ENCODE measurements at regions not wholly inside any gene's neighbourhood (a gene's known extent, or its start where the extent isn't known, plus 50 kb on each side); places are given as distances from the start of the nearest gene placed in this dataset.

GRCh38 chr15:87793725-87794124, 462.8 kb downstream of the NTRK3 start:
- Histone ChIP-seq H3K27me3 (replicated peaks in 1 of 4; ENCODE audit: control insufficient read depth in 3 of 4, extremely low read depth in 1 of 4, insufficient read depth in 3 of 4, low read length in 3 of 4) (no peaks in the 10 kb centered on the region; a peak in 1 of 7 replicates), H3K36me3 (ENCODE audit: control insufficient read depth in 2 of 4, insufficient read depth in 4 of 4, low read length in 3 of 4) (no peaks in the 10 kb centered on the region), H3K79me2 (ENCODE audit: control insufficient read depth in 1 of 2, insufficient read depth in 2 of 2, low read length in 2 of 2) (no peaks in the 10 kb centered on the region), H4K8ac (ENCODE audit: extremely low read depth, insufficient read depth, low read length) (no peak overlapping the region), H2BK120ac (replicated peaks; ENCODE audit: low read depth, low read length) (no peak overlapping the region), H2AFZ (ENCODE audit: low read length) (no peak overlapping the region), H3K4ac (replicated peaks; ENCODE audit: insufficient read length, low read depth, low read length) (no peak overlapping the region), H2BK12ac (ENCODE audit: low read depth, low read length) (no peak overlapping the region), H3K18ac (ENCODE audit: extremely low read depth, low read length) (no peak overlapping the region), H3K9ac (replicated peaks in 1 of 4; ENCODE audit: extremely low read depth in 1 of 4, low read depth in 3 of 4, low read length in 3 of 4) (no peak overlapping the region), H3K9me3 (ENCODE audit: insufficient read depth in 2 of 2, low read depth in 1 of 2, low read length in 1 of 2) (no peaks in the 10 kb centered on the region), H3K56ac (replicated peaks; ENCODE audit: insufficient read length, low read depth, low read length) (no peak overlapping the region), H4K20me1 (replicated peaks in 1 of 2; ENCODE audit: control insufficient read depth in 1 of 2, insufficient read depth in 2 of 2, low read length in 2 of 2) (no peaks in the 10 kb centered on the region), H2BK20ac (ENCODE audit: low read length) (no peak overlapping the region), H2BK5ac (ENCODE audit: low read depth, low read length) (no peak overlapping the region), H2AK5ac (ENCODE audit: low read depth, low read length) (no peak overlapping the region), H2BK15ac (ENCODE audit: low read length) (no peak overlapping the region), H4K5ac (ENCODE audit: insufficient read length, low read depth, low read length) (no peak overlapping the region), H3K79me1 (ENCODE audit: low read depth, low read length) (no peaks in the 10 kb centered on the region; the same call in 1 of the 2 replicates), H3K23me2 (ENCODE audit: low read depth, low read length) (no peaks in the 10 kb centered on the region), H3K27ac (ENCODE audit: low read depth, low read length) (no peak overlapping the region), H3K23ac (ENCODE audit: insufficient read length) (no peak overlapping the region), H4K91ac (replicated peaks; ENCODE audit: insufficient read length, low read length) (no peak overlapping the region), H3K14ac (ENCODE audit: insufficient read length) (no peak overlapping the region), H3K4me1 (replicated peaks in 1 of 4; ENCODE audit: control insufficient read depth in 3 of 4, insufficient read depth in 4 of 4, low read length in 3 of 4) (no peaks in the 10 kb centered on the region), H3K4me2 (ENCODE audit: insufficient read depth in 1 of 2, low read depth in 2 of 2, low read length in 2 of 2) (no peak overlapping the region), H3K4me3 (ENCODE audit: extremely low read depth in 1 of 4, insufficient read depth in 2 of 4, low read depth in 3 of 4, low read length in 4 of 4) (no peak overlapping the region)
- POLR2A ChIA-PET (ENCODE audit: partially characterized antibody) = no interaction called here
- WGBS, 2 experiments (ENCODE audit: extremely low coverage in 1 of 2, insufficient coverage in 1 of 2, insufficient read length in 1 of 2, insufficient replicate concordance in 2 of 2, low coverage in 1 of 2, low lambda C conversion rate in 2 of 2, missing lambda C conversion rate in 1 of 2) = 93% methylated on average over 4 of the region's 4 CpGs; no CpG with 5 or more reads in 1 of the 2 experiments
- no peak for TF ChIP-seq MAFK (IDR thresholded peaks at IDR 0.05; ENCODE audit: low read depth, low read length)
- no peak for TF ChIP-seq RFX5 (IDR thresholded peaks at IDR 0.05; ENCODE audit: borderline replicate concordance, low read depth, low read length)
- TF ChIP-seq CTBP2 (IDR thresholded peaks at IDR 0.05; ENCODE audit: borderline replicate concordance, insufficient read depth, insufficient read length, low read length) = no peak
- no peak for TF ChIP-seq CEBPB (IDR thresholded peaks at IDR 0.05; ENCODE audit: low read depth, low read length)
- no peak for TF ChIP-seq BCL11A (IDR thresholded peaks at IDR 0.05; ENCODE audit: low read depth in 2 of 2, low read length in 2 of 2)
- no peak for TF ChIP-seq CHD2 (IDR thresholded peaks at IDR 0.05; ENCODE audit: low read length)
- no peak for TF ChIP-seq NANOG (IDR thresholded peaks at IDR 0.05; ENCODE audit: insufficient read depth, low read depth, low read length, poor library complexity, severe bottlenecking)
- TF ChIP-seq GTF2F1 (IDR thresholded peaks at IDR 0.05; ENCODE audit: borderline replicate concordance, low read depth, low read length) = no peak
- no peak for TF ChIP-seq GABPA (IDR thresholded peaks at IDR 0.05; ENCODE audit: borderline replicate concordance, insufficient read depth, low read length)
- TF ChIP-seq POU5F1 (IDR thresholded peaks at IDR 0.05; ENCODE audit: low read depth, low read length) = no peak
- no peak for TF ChIP-seq SRF (IDR thresholded peaks at IDR 0.05; ENCODE audit: low read depth, low read length)
- TF ChIP-seq CBX5 (IDR thresholded peaks at IDR 0.05; ENCODE audit: low read depth, low read length) = no peak
- CTCF ChIA-PET (ENCODE audit: partially characterized antibody) = interaction anchor here (0.5 to 1.6 kb wide), 3 partner anchors 9 to 450 kb away, joined by 3 to 5 read pairs (median 4); no protein-coding TSS in a partner anchor
- DNase-seq (ENCODE audit: low read depth in 1 of 2, low spot score in 2 of 2) (no peak), FAIRE-seq (no peak)
